H1 (cell line): ENCODE measurements at regions not wholly inside any gene's neighbourhood (a gene's known extent, or its start where the extent isn't known, plus 50 kb on each side); places are given as distances from the start of the nearest gene placed in this dataset.

Experiments used
- CTCF ChIA-PET: fragments of 300-600 bp; sonication (Branson Sonifier 250); formaldehyde crosslinking; loops from one replicate; lab custom pipeline; 2021; ENCODE audit not compliant: partially characterized antibody; lab: Charles Lee
- POLR2A ChIA-PET: fragments of 300-600 bp; sonication (Branson Sonifier 250); formaldehyde crosslinking; loops from one replicate; lab custom pipeline; 2021; ENCODE audit warnings: inconsistent platforms; ENCODE audit not compliant: partially characterized antibody; lab: Charles Lee
- DNase-seq, 2 experiments: peaks; one replicate each; pipeline versions ENCODE4 v3.0.0 to v3.0.0-alpha.2; 2010 to 2022; ENCODE audit warnings: low spot score in 2 of 2, low read depth in 1 of 2, mixed read lengths in 1 of 2
- FAIRE-seq: peaks from 2 replicates; lab custom pipeline; 2011; peaks lifted over from hg19 to GRCh38; lab: Jason Lieb, UNC
- H2AFZ ChIP-seq: 2 replicates; pipeline ENCODE4 v1.8.1; 2012; ENCODE audit warnings: low read length, inconsistent platforms
- H2AK5ac ChIP-seq: 2 replicates; pipeline ENCODE4 v1.6.1; 2013; ENCODE audit warnings: low read depth, low read length
- H2BK120ac ChIP-seq: replicated peaks from 2 replicates; pipeline ENCODE3; 2013; ENCODE audit warnings: low read depth, low read length, inconsistent platforms
- H2BK12ac ChIP-seq: 2 replicates; pipeline ENCODE4 v1.6.1; 2013; ENCODE audit warnings: low read depth, low read length
- H2BK15ac ChIP-seq: 2 replicates; pipeline ENCODE4 v1.6.1; 2013; ENCODE audit warnings: low read length
- H2BK20ac ChIP-seq: 2 replicates; pipeline ENCODE4 v1.6.1; 2013; ENCODE audit warnings: low read length
- H2BK5ac ChIP-seq: 2 replicates; pipeline ENCODE4 v1.6.1; 2013; ENCODE audit warnings: low read depth, low read length
- H3K14ac ChIP-seq: 2 replicates; pipeline ENCODE4 v1.6.1; 2013; ENCODE audit warnings: inconsistent platforms; ENCODE audit not compliant: insufficient read length
- H3K18ac ChIP-seq: 2 replicates; pipeline ENCODE4 v1.6.1; 2013; ENCODE audit warnings: low read length; ENCODE audit errors: extremely low read depth
- H3K23ac ChIP-seq: 2 replicates; pipeline ENCODE4 v1.6.1; 2013; ENCODE audit warnings: inconsistent platforms; ENCODE audit not compliant: insufficient read length
- H3K23me2 ChIP-seq: 2 replicates; pipeline ENCODE4 v1.6.1; 2013; ENCODE audit warnings: low read depth, low read length
- H3K27ac ChIP-seq: 2 replicates; pipeline ENCODE4 v1.6.1; 2011; ENCODE audit warnings: low read depth, low read length, inconsistent platforms
- H3K27me3 ChIP-seq, 4 experiments: replicated peaks in 1 of 4; 1 replicate in 1 of 4; 2 replicates in 3 of 4; pipeline versions ENCODE4 v1.6.1 to v1.8.1; 2011 to 2013; ENCODE audit warnings: low read length in 3 of 4, mild to moderate bottlenecking in 3 of 4, inconsistent platforms in 2 of 4, mixed read lengths in 2 of 4, moderate library complexity in 1 of 4; ENCODE audit not compliant: control insufficient read depth in 3 of 4, insufficient read depth in 3 of 4; ENCODE audit errors: extremely low read depth in 1 of 4
- H3K36me3 ChIP-seq, 4 experiments: 2 replicates each; pipeline versions ENCODE4 v1.6.1 to v1.8.1; 2011 to 2013; ENCODE audit warnings: mild to moderate bottlenecking in 4 of 4, low read length in 3 of 4, moderate library complexity in 2 of 4, control low read depth in 1 of 4, inconsistent platforms in 1 of 4; ENCODE audit not compliant: insufficient read depth in 4 of 4, control insufficient read depth in 2 of 4
- H3K4ac ChIP-seq: replicated peaks from 2 replicates; pipeline ENCODE3; 2013; ENCODE audit warnings: low read length, low read depth, mixed read lengths, inconsistent platforms; ENCODE audit not compliant: insufficient read length
- H3K4me1 ChIP-seq, 4 experiments: replicated peaks in 1 of 4; 1 replicate in 1 of 4; 2 replicates in 3 of 4; pipeline versions ENCODE4 v1.6.1 to v1.8.1; 2011 to 2013; ENCODE audit warnings: low read length in 3 of 4, inconsistent platforms in 2 of 4, mixed read lengths in 1 of 4; ENCODE audit not compliant: insufficient read depth in 4 of 4, control insufficient read depth in 3 of 4
- H3K4me2 ChIP-seq, 2 experiments: 2 replicates each; pipeline versions ENCODE4 v1.6.1 to v1.8.1; 2011 to 2013; ENCODE audit warnings: low read depth in 2 of 2, low read length in 2 of 2, control low read depth in 1 of 2, inconsistent platforms in 1 of 2, mild to moderate bottlenecking in 1 of 2; ENCODE audit not compliant: insufficient read depth in 1 of 2
- H3K4me3 ChIP-seq, 4 experiments: fragments of 200-600, 300-600 bp in 1 of 4; sonication (generic), shearing (Covaris generic), sonication (Bioruptor Twin) in 1 of 4; 2 replicates each; pipeline versions ENCODE4 v1.5.1 to v1.8.1; 2011 to 2016; ENCODE audit warnings: low read length in 4 of 4, low read depth in 3 of 4, control low read depth in 2 of 4, inconsistent platforms in 2 of 4, mild to moderate bottlenecking in 2 of 4, mixed read lengths in 1 of 4, moderate library complexity in 1 of 4; ENCODE audit not compliant: insufficient read depth in 2 of 4; ENCODE audit errors: extremely low read depth in 1 of 4
- H3K56ac ChIP-seq: replicated peaks from 2 replicates; pipeline ENCODE3; 2013; ENCODE audit warnings: low read depth, mild to moderate bottlenecking, mixed read lengths, low read length, inconsistent platforms; ENCODE audit not compliant: insufficient read length
- H3K79me1 ChIP-seq: 2 replicates; pipeline ENCODE4 v1.6.1; 2013; ENCODE audit warnings: low read depth, low read length, control low read depth
- H3K79me2 ChIP-seq, 2 experiments: 2 replicates each; pipeline versions ENCODE4 v1.6.1 to v1.8.1; 2012 to 2013; ENCODE audit warnings: low read length in 2 of 2, mild to moderate bottlenecking in 2 of 2, inconsistent platforms in 1 of 2; ENCODE audit not compliant: insufficient read depth in 2 of 2, control insufficient read depth in 1 of 2
- H3K9ac ChIP-seq, 4 experiments: replicated peaks in 1 of 4; 1 replicate in 1 of 4; 2 replicates in 3 of 4; pipeline versions ENCODE4 v1.6.1 to v1.8.1; 2011 to 2013; ENCODE audit warnings: low read depth in 3 of 4, low read length in 3 of 4, control low read depth in 2 of 4, mild to moderate bottlenecking in 2 of 4, moderate library complexity in 2 of 4, inconsistent platforms in 1 of 4; ENCODE audit errors: extremely low read depth in 1 of 4
- H3K9me3 ChIP-seq, 2 experiments: 2 replicates each; pipeline versions ENCODE4 v1.6.1 to v1.8.1; 2012 to 2013; ENCODE audit warnings: mild to moderate bottlenecking in 2 of 2, moderate library complexity in 2 of 2, control low read depth in 1 of 2, inconsistent platforms in 1 of 2, low read depth in 1 of 2, low read length in 1 of 2, mixed read lengths in 1 of 2; ENCODE audit not compliant: insufficient read depth in 2 of 2
- H4K20me1 ChIP-seq, 2 experiments: replicated peaks in 1 of 2; 2 replicates each; pipeline versions ENCODE3 to v1.8.1; 2011 to 2013; ENCODE audit warnings: inconsistent platforms in 2 of 2, low read length in 2 of 2, mild to moderate bottlenecking in 1 of 2; ENCODE audit not compliant: insufficient read depth in 2 of 2, control insufficient read depth in 1 of 2
- H4K5ac ChIP-seq: 2 replicates; pipeline ENCODE4 v1.6.1; 2013; ENCODE audit warnings: low read length, low read depth, mixed read lengths, inconsistent platforms; ENCODE audit not compliant: insufficient read length
- H4K8ac ChIP-seq: 2 replicates; pipeline ENCODE4 v1.8.0; 2013; ENCODE audit warnings: mild to moderate bottlenecking, moderate library complexity, low read length, inconsistent platforms; ENCODE audit not compliant: insufficient read depth; ENCODE audit errors: extremely low read depth
- H4K91ac ChIP-seq: replicated peaks from 2 replicates; pipeline ENCODE3; 2013; ENCODE audit warnings: low read length, mixed read lengths, inconsistent platforms; ENCODE audit not compliant: insufficient read length
- CEBPB ChIP-seq: IDR thresholded peaks from 2 replicates; pipeline ENCODE4 v1.6.1; 2012; ENCODE audit warnings: low read depth, low read length
- CHD2 ChIP-seq: IDR thresholded peaks from 2 replicates; pipeline ENCODE4 v1.6.1; 2012; ENCODE audit warnings: low read length, improper control_type of control experiment
- EP300 ChIP-seq, 2 experiments: IDR thresholded peaks; 1 replicate in 1 of 2; 2 replicates in 1 of 2; pipeline ENCODE4 v1.6.1; 2011 to 2012; ENCODE audit warnings: low read depth in 2 of 2, low read length in 2 of 2, mild to moderate bottlenecking in 2 of 2, borderline replicate concordance in 1 of 2, inconsistent platforms in 1 of 2, moderate library complexity in 1 of 2
- JUN ChIP-seq: IDR thresholded peaks from 2 replicates; pipeline ENCODE4 v1.6.1; 2011; ENCODE audit warnings: low read depth, mild to moderate bottlenecking, improper control_type of control experiment, low read length
- MAFK ChIP-seq: IDR thresholded peaks from 2 replicates; pipeline ENCODE4 v1.6.1; 2012; ENCODE audit warnings: low read depth, mild to moderate bottlenecking, improper control_type of control experiment, low read length
- NANOG ChIP-seq: IDR thresholded peaks from 2 replicates; pipeline ENCODE4 v1.6.1; 2011; ENCODE audit warnings: low read length, low read depth, mild to moderate bottlenecking, inconsistent platforms; ENCODE audit not compliant: insufficient read depth, poor library complexity, severe bottlenecking
- POU5F1 ChIP-seq: IDR thresholded peaks from 2 replicates; pipeline ENCODE4 v1.6.1; 2011; ENCODE audit warnings: low read depth, mild to moderate bottlenecking, low read length, moderate library complexity
- RNF2 ChIP-seq: fragments of 200-900, 300-1000 bp; sonication (generic); IDR thresholded peaks from 2 replicates; pipeline ENCODE4 v1.7.1; 2016; ENCODE audit warnings: borderline replicate concordance, low read depth, mild to moderate bottlenecking, antibody characterized with exemption, low read length; ENCODE audit not compliant: poor library complexity, severe bottlenecking; ENCODE audit errors: missing control alignments
- SRF ChIP-seq: IDR thresholded peaks from 2 replicates; pipeline ENCODE4 v1.6.1; 2011; ENCODE audit warnings: mild to moderate bottlenecking, low read depth, low read length, moderate library complexity
- TAF1 ChIP-seq: IDR thresholded peaks from 2 replicates; pipeline ENCODE4 v1.6.1; 2011; ENCODE audit warnings: mild to moderate bottlenecking, low read depth, low read length
- WGBS, 2 experiments: shearing (Covaris generic) in 1 of 2; methylation state at CpG; one replicate each; pipeline versions ENCODE4 v1.1.6 to v1.1.7; 2013 to 2015; ENCODE audit warnings: low lambda C conversion rate in 2 of 2, mixed read lengths in 2 of 2, inconsistent platforms in 1 of 2, low coverage in 1 of 2, missing lambda C conversion rate in 1 of 2; ENCODE audit not compliant: insufficient replicate concordance in 2 of 2, insufficient coverage in 1 of 2, insufficient read length in 1 of 2; ENCODE audit errors: extremely low coverage in 1 of 2, missing lambda C conversion rate in 1 of 2; 5-methylcytosine and 5-hydroxymethylcytosine counted together
- TF ChIP-seq, protein P1 (sequence below): IDR thresholded peaks from 2 replicates; pipeline ENCODE4 v1.6.1; 2012; ENCODE audit warnings: inconsistent platforms
- TF ChIP-seq, protein P2 (sequence below): IDR thresholded peaks from 2 replicates; pipeline ENCODE4 v1.6.1; 2011; ENCODE audit warnings: low read depth, mild to moderate bottlenecking, low read length; ENCODE audit not compliant: insufficient read depth

DNA sequence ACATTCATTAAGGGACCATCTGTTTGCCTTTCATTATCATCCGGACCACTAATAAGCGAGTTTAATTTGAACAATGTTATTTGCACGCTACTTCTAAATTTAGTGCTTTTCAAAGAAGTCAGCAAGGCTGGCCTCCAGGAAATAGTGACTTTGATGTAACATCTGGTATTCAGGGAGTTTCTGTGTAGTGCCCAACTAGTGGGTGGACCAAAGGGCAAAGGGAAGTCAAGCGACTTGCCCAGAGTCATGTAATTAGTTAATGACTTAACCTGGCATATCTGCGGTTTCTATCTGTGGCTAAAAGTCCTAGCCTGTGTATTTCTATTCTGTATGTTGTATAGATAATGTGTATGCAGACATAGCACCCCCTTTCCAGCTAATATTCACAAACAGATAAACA lies 56.3 kb upstream of the LCORL start:
- CTCF ChIA-PET: no interaction called here
- WGBS, 2 experiments: 91% methylated on average over 5 of the region's 5 CpGs; no CpG with 5 or more reads in 1 of the 2 experiments
- Histone ChIP-seq H2BK15ac (no peak overlapping the region), H4K5ac (no peak overlapping the region), H3K4me3 (no peak overlapping the region), H3K4me2 (no peak overlapping the region), H3K79me1 (no peaks in the 10 kb centered on the region), H2BK20ac (no peak overlapping the region), H2AFZ (no peak overlapping the region), H2BK5ac (no peak overlapping the region), H3K9ac (no peak overlapping the region), H3K79me2 (no peaks in the 10 kb centered on the region), H3K36me3 (no peaks in the 10 kb centered on the region), H3K18ac (no peak overlapping the region), H3K4ac (no peak overlapping the region), H4K20me1 (no peaks in the 10 kb centered on the region), H3K56ac (no peak overlapping the region), H3K14ac (no peak overlapping the region), H3K27me3 (no peaks in the 10 kb centered on the region; a peak in 1 of 7 replicates), H3K23ac (no peak overlapping the region), H3K4me1 (no peaks in the 10 kb centered on the region), H3K23me2 (no peaks in the 10 kb centered on the region), H3K9me3 (peaks cover 47 to 54% of the 10 kb centered on the region in 2 experiments), H2BK120ac (no peak overlapping the region), H2BK12ac (no peak overlapping the region), H4K91ac (no peak overlapping the region), H4K8ac (no peak overlapping the region), H2AK5ac (no peak overlapping the region), H3K27ac (no peak overlapping the region)
- no peak for DNase-seq
- FAIRE-seq: no peak
- POLR2A ChIA-PET: no interaction called here
- TF ChIP-seq NANOG (no peak), SRF (no peak), MAFK (no peak), JUN (no peak), EP300 (IDR thresholded peaks at IDR 0.05; ENCODE audit: borderline replicate concordance in 1 of 2, low read depth in 2 of 2, low read length in 2 of 2) (no peak), TAF1 (no peak), POU5F1 (no peak), CEBPB (no peak), CHD2 (no peak), RNF2 (no peak)
- TF ChIP-seq, protein P1, sequence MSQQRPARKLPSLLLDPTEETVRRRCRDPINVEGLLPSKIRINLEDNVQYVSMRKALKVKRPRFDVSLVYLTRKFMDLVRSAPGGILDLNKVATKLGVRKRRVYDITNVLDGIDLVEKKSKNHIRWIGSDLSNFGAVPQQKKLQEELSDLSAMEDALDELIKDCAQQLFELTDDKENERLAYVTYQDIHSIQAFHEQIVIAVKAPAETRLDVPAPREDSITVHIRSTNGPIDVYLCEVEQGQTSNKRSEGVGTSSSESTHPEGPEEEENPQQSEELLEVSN: no peak
- TF ChIP-seq, protein P2, sequence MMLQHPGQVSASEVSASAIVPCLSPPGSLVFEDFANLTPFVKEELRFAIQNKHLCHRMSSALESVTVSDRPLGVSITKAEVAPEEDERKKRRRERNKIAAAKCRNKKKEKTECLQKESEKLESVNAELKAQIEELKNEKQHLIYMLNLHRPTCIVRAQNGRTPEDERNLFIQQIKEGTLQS: no peak
